HG03159 (cell line): ENCODE measurements at regions not wholly inside any gene's neighbourhood (a gene's known extent, or its start where the extent isn't known, plus 50 kb on each side); places are given as distances from the start of the nearest gene placed in this dataset.

ENCODE experiments used
- ATAC-seq: cut with Tn5 transposase; IDR thresholded peaks from one replicate; pipeline ENCODE4 v1.9.1; 2021; ENCODE audit warnings: mild to moderate bottlenecking, moderate library complexity; ENCODE audit not compliant: unreplicated experiment

DNA sequence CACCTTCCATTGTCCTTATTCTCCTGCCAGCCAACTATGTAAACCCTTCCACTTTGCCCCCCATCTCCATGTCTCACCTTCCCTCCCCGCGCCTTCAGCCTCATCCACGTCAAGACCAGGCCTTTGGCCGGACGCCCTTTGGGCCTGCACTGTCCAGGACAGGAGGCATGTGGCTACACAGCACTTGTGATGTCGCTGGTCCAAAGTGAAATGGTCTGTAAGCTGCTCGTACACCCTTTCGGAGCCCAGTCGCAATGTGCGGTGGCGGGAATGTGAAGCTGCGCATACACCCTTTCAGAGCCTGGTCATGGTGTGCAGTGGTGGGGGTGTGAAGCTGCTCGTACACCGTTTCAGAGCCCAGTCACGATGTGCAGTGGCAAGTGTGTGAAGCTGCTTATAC is 247.9 kb upstream of the RGS6 start:
- no peak for ATAC-seq

DNA sequence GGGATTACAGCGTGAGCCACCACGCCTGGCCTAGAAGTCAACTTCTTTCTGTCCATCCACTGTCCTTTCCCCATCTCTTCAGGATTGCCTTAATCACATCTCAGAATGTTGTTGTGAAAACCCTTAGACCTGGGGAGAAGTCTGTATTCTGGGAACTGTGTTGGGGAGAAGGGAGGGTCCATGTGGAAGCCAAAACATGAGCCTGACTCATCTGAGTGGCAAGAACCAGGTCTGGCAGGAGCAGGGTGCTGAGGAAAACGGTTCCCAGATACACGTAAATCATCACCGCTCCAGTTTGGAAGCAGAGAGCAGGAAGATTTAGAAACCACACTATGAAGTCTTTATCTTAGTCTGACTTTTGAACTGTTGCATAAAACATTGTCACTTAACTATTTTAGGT is 245.6 kb upstream of the RGS6 start:
- ATAC-seq = no peak

DNA sequence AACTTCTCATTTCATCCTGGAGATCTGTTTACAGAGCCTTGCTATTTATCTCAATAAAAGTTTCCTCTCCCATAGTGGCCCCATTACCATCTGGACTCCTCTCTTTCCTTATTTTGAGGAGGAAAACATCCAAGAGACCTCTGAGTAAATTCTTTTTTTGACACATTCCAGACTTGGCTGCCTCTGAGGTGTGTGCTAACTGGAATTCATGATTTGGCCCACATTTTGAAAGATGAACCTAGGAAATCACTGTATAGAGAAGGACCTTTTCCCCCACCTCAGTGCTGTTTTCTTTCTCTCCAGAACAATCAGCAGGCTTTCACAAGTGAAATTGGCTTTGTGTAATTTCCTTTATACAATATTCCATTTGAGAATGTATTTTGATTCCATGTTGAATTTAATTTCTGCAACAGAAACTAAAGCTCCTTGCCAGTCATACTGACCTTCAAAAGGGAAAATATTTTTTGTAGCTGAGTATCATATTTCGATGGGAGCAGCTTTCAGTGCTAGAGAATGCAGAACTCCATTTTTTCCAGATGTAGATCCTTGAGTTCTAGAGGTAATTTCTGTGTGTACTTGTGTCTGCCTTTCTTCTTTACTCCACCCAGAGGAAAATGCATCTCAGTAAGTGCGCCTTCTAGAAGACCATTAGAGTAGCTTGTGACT is 244.9 kb upstream of the RGS6 start:
- no peak for ATAC-seq

DNA sequence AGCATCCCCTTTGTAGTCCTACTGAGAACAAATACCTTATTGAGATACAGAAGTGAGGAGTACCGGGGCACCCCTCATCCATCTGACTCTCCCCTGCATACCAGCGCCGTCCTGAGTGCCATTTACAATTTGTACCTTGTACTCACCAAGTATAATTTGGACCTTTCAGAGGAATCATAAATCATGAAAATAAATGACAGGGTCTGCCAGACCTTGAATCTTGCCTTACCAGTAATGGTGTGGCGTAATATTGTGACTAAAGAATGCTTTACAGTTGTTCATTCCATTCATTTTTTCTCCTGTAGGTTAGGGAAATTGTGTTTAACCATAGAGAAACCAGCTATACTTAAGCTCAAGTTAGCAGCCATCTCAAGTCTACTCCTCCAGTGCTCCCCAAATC is 243.7 kb upstream of the RGS6 start:
- ATAC-seq = no peak

DNA sequence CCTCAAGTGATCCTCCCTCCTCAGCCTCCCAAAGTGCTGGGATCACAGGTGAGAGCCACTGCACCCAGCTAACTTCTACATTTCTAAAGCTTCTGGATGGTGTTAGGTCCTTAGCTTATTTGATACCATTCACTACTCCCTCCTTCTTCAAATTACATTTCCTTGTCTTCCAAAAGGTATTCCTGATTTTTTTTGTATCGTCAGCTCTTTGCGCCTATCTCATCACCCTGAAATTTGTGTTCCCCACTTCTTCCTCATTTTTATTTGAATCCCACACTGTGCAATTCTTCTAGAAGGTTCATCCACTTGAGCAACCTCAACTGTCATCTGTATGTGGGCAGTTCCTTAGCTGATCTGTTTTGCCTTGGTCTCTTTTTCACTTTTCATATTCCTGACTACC is 241.8 kb upstream of the RGS6 start:
- ATAC-seq = no peak

DNA sequence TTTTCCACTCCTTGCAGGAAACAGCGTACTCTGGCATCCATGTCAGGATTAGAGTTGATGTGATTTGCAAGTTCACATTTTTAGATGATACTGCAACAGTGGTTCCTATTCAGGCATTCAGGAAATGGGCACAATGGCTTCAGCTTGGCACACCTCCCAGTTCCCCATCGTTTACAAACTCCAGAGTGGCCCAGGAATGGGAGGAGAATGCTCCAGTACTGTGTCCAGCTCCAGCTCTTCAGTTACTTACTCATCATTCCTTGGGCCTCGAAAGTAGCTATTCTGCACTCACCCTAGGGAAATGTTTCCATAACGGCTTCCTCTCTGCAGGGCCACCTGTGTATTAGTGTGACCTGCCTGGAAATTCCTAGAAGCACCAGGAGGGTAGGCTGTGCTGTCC is 239.7 kb upstream of the RGS6 start:
- no peak for ATAC-seq

DNA sequence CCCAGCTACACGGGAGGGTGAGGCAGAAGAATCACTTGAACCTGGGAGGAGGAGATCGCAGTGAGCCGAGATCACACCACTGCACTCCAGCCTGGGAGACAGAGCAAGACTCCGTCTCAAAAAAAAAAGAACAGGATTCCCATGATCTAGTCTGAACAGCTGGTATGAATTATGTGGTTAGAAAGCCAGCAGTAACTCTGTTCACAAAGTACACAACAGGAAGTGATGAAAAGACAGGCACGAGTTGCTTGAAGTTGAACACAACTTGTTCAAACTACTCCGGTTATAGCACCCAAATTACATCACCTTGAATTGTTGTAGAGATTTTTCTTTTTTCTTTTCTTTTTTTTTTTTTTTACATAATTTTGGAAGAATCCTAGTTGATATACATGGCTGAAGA is 238.8 kb upstream of the RGS6 start:
- ATAC-seq = no peak

DNA sequence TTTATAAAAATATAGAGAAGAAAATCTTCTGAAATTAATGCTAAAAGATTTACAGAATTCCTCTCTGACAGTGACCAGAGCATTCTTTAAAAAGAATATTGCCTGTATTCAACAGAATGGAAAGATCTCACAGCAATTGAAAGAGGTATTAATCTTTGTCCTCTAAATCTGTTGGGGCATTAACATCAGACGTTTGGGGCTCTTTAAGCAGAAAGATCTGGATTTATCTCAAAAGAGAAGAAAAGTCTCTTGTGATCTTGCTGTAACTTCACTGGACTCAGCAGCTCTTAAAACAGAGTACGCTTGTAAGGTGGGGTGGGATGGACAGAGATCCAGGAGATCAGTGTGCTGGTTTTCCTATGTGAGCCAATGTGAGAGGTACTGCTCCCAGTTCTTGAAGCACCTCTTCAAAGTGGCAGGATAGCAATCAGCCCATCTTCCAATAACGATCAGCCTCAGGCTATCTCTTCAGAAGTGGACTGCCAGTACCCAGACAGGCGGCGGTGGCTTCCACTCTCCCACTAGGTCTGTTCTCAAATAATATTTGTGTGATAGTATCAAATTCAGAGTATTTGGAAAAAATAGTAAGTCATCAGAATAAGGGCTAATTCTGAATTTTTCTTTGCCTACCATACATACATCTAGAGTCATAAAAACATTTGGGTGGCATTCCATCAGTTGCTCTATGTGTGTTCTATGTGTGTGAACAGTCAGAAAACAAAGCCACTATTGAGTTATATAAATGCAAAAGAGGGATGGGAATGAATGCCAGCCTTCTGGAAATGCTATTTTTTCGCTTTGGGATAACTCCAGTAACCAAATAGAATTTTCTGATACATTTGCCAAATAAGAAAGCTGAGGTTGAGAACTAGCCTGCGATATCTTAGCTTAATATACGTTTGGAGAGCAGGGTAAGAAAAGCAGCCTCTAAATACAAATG is 237.4 kb upstream of the RGS6 start:
- no peak for ATAC-seq

DNA sequence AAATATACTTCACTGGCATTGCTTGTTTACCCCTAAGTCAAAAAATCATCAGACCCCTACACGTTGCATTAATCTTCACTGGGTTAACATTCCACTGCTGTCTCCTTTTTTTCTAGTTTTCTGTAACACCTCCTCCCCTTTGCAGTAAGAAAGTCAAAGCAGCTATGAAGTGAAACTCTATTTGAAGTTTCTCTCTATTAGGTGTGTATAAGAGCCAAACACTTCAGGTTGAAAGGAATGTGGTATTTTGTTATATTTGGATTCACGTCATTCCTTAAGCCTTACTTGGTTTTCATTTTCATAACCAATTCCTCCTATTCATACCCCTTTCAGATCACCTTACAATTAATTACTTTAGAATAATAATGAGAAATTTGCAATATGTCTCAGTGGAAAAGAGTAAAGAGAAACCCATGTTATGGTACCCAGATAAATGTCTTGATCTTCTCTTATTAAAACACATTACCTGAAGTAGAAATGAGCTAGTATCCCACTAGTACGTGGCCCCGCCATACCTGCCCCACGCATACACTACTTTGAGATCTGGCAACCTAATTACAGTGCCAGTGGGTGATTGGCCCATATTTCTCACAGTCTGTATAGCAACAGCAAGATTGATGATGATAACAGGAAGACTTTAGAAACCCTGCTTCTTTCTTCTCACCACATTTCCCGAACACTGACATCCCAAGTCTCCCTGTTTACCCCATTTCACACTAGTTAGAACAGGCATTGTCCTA is 236.4 kb upstream of the RGS6 start:
- ATAC-seq = no peak

DNA sequence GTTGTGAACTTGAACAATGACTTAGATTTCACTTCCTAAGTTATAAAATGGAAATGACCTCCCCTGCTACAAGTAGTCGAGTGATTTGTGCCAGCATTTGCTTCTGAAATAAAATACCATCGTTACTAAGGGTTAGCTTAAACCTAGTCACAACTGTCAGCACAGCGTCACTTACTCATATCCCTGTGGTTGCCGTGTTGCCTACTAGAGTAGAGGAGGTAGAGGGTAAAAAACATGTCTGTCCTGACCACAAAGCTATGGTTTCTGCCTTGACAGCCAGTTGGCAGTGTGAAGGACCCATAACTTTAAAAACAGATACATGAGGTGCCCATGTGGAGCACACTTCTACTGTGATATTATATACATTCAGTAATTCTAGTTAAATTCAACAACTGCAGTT is 234.2 kb upstream of the RGS6 start:
- no peak for ATAC-seq

DNA sequence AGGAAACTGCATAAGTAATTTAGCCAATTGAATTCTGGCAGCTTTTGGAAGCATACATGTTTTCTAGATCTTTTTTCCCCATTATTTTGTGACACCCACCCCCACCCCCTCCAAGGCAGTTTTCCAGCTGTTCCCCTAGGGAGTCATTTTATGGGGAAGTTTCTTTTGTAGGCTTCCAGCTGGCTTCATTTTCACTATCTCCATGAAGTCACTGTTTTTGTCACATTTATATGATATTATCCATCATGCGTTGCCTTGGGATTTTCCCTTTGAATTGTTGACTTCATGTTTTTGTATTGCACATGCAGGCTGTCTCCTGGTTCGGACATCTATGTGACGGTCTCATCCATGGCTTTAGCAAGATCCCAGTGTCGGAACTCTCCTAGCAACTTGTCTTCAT is 233.6 kb upstream of the RGS6 start:
- ATAC-seq = no peak

DNA sequence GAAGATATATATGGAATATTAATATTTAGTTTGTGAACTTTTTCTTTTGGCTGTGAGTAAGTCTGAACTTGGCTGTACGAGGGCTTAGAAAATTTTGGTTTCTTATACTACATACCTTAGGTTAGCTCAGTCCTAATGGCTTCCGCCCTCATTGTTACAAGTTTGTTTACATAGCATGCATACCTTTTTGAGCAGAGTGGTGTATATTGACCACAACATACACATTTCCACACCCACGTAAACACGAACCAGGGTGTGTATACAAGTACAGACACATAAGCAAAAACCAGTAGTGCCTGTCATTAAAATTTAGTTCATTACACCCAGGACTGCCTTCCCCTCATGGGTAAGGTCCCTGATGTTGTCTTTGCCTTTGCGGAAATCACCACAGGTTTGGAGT is 230.2 kb upstream of the RGS6 start:
- no peak for ATAC-seq

DNA sequence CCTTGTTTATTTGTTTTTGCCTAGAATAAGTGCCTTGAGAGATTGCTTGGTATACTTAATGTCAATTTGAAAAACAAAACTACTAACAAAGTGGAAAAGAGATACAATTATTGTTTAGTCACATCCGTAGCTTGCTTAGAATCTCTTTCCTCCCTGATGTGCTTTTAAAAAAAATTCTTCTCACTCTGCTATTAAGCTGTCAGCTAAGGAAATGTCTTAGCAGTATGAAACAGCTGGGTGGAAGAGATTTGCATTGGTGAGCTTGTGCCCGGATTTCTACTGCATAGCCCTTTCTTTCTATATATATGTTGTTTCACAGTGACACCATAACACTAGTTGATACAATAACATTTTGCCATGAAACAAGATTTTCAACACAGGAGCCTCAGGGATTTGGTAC is 229.4 kb upstream of the RGS6 start:
- ATAC-seq = no peak

DNA sequence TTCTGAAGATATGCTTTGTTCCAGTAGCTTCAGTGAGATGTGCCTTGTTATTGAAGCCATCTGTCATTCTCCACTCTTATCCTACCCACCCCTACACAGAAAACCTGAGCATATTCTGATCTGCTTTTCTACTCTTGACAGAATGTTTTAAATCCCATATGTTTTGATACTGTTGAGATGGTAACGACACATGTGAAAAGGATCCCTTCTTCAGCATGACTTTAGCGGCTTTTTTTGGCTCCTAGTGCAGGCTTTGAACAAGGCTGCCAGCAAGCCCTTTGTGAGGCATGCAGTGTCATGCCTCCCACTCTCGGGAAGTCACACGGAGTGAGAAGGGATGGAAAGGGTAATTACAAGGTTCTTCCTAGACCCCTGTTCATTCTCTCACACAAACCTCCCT is 228.8 kb upstream of the RGS6 start:
- ATAC-seq = no peak

DNA sequence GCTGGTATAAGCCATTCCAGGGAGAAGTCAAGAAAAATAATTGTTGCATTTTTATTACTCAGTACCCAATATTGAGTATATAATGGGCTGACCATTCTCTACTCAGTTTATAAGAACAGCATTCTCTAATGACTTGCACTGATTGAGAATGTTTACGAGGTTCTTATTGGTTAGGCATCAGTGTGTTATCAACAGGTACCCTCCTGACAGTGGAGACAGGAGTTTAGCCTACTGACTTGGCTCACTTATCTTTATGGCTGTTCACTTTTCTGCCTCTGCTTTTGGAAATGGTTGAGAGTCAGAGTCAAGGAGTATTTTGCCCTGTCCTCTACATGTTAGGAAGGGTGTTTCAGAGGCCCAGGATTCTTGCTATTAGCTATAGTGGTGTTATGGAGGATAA is 228.0 kb upstream of the RGS6 start:
- ATAC-seq = no peak

DNA sequence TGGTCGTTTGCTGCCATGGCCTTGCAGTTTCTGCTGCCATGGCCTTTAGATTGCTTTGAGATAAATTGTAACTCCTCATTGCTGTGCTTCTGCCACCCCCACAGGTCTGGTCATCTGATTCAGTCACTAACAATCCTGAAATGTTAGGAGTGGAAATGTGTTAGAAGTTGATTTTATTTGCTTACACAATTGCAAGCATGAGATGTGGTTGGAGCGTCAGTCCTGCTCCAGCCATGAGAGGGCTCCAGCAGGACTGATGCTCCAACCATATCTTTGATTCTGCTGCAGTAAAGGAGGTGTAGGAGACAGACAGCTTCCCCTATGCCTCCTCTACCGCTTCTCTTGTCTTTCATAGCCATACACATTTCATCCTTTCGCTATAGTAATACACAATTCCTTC is 226.8 kb upstream of the RGS6 start:
- no peak for ATAC-seq

DNA sequence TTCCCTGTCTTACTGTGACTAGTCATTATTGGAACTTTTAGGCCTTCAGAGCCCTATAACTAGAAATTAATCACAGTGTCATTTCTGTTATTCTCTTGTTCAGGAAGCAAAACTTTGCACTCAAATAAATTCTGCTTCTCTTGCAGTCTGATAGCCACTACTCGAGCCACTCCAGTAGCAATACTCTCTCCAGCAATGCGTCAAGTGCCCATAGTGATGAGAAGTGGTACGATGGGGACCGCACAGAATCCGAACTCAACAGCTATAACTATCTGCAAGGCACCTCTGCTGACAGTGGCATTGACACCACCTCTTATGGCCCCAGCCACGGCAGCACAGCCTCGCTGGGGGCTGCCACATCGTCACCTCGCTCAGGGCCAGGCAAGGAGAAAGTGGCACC is 223.2 kb upstream of the RGS6 start:
- ATAC-seq = no peak

DNA sequence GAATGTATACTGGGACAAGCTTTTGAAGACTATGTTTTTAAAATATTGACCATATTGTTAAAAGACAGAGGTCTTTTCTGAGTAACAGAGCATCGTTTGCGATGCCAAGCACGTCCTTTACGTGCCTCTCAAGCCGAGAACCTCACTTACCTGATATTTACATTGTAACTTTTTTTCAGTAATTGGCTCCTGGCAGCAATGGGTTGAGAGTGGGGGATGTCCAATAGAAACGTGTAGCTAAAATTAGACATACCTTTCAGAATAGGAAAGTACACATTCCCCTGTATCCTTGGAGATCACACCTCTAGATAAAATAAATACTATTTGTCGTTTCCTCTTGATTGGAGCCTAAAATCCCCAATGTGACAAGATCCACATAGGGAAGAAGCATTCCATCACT is 222.2 kb upstream of the RGS6 start:
- ATAC-seq = no peak

DNA sequence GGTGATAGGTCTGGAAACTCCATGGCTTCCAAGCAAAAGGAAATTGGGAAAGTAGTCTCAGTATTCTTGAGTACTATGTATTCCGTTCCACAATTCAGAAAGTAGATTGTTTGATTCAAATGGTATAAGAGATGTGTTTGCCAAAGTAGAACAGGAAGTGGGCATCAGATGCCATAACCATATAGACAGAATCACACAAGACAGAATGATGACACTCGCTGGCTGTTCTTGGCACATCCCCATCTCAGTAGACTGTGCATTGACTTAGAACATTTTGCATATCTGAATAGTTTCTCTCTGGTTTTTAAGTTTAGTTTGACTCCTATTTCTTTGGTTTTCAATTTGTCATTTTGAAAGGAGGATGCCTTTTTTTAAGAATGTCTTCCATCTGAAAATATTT is 221.1 kb upstream of the RGS6 start:
- no peak for ATAC-seq

DNA sequence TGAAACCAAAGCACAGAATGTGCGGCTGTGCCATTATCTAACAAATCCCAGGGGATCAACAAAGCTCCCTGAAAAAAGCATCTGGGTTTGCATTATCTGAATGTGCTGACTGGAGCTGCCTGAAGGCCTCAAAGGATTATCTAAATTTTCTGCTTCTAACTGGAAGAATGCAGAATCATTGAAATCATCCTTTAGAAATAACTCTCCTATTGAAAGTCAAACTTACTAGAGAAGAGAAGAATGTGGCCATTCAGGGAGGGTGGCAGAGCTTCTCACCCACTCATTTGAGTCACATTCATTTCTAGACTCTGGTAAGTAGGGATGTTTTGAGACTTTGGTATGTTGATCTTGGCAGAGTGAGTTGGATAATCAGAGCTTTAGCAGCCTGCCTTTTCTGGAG is 220.6 kb upstream of the RGS6 start:
- ATAC-seq = no peak

DNA sequence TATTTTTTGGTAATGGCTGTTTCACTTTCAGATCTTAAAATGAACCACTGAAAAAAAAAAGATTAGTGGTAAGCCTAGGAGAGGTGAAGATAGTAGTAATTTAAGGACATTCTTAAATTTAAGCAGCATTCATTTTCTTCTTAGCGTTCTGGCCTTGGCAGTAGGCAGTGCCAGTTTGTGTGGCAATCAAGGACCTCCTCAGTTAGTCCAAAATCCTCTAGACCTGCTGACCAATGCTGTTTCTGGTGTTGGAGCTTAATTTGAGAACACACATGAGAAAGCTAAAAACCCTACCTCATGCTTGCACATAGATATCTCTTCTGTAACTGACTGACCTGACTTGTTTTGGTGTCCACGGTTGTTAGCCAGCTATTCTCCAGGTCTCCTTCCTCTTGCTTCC is 219.8 kb upstream of the RGS6 start:
- ATAC-seq = no peak

DNA sequence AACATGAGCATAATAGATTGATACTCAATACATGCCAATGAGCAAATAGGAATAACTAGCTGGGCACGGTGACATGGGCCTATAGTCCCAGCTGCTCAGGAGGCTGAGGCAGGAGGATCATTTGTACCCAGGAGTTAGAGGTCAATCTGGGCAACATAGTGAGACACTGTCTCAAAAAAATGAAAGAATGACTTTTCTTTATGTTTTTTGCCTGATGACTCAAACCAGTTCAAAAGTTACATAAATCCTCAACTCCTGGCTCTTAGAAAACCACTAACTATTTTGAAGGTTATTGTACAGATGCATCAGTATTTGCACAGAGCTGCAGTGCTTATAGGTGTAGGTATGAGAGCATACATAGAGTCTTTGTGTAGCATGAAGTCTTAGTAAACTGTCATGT is 219.2 kb upstream of the RGS6 start:
- ATAC-seq = no peak
